K562 (cell line): ENCODE measurements at regions not wholly inside any gene's neighbourhood (a gene's known extent, or its start where the extent isn't known, plus 50 kb on each side); places are given as distances from the start of the nearest gene placed in this dataset.

Source experiments
- BACH1 ChIP-seq: fragments of 200-800 bp; sonication (Bioruptor generic); IDR thresholded peaks from 2 replicates; pipeline ENCODE4 v1.6.1; 2016; ENCODE audit warnings: missing genetic modification characterization, missing compliant biosample characterization
- CBX5 ChIP-seq: IDR thresholded peaks from 2 replicates; pipeline ENCODE4 v1.6.1; 2014; ENCODE audit warnings: low read depth, borderline replicate concordance
- FOXJ3 ChIP-seq: sonication (generic); formaldehyde crosslinking; IDR thresholded peaks from 2 replicates; pipeline ENCODE4 v1.4.0; 2020; ENCODE audit warnings: mild to moderate bottlenecking, missing genetic modification reagents
- GATAD2A ChIP-seq: fragments of 450-650 bp; IDR thresholded peaks from 2 replicates; pipeline ENCODE4 v1.6.1; 2017
- LARP7 ChIP-seq: fragments of 450-650 bp; IDR thresholded peaks from 2 replicates; pipeline ENCODE4 v1.6.1; 2016
- MXI1 ChIP-seq: IDR thresholded peaks from 2 replicates; pipeline ENCODE4 v1.6.1; 2011; ENCODE audit warnings: low read depth, mild to moderate bottlenecking, improper control_type of control experiment, low read length
- SMAD1 ChIP-seq: fragments of 150-350 bp; IDR thresholded peaks from 2 replicates; pipeline ENCODE4 v1.6.1; 2014; ENCODE audit warnings: low read length, low read depth; ENCODE audit not compliant: partially characterized antibody
- TEAD4 ChIP-seq, 2 experiments: sonication (generic) in 1 of 2; formaldehyde crosslinking in 1 of 2; IDR thresholded peaks; 2 replicates each; pipeline versions ENCODE4 v1.6.1 to v1.8.0; 2012 to 2022; ENCODE audit warnings: borderline replicate concordance in 1 of 2, inconsistent platforms in 1 of 2, low read length in 1 of 2, mild to moderate bottlenecking in 1 of 2, missing genetic modification reagents in 1 of 2
- THRAP3 ChIP-seq: fragments of 450-650 bp; IDR thresholded peaks from 2 replicates; pipeline ENCODE4 v1.6.1; 2016; ENCODE audit warnings: mild to moderate bottlenecking, inconsistent platforms, borderline replicate concordance
- TOE1 ChIP-seq, 2 experiments: fragments of 450-650 bp in 1 of 2; sonication (generic) in 1 of 2; formaldehyde crosslinking in 1 of 2; IDR thresholded peaks; 2 replicates each; pipeline versions ENCODE4 v1.7.1 to v1.8.0; 2016 to 2022; ENCODE audit warnings: borderline replicate concordance in 2 of 2, mild to moderate bottlenecking in 2 of 2, antibody characterized with exemption in 1 of 2, inconsistent platforms in 1 of 2, low read depth in 1 of 2, missing genetic modification reagents in 1 of 2, moderate library complexity in 1 of 2
- TF ChIP-seq, protein P1 (sequence below), 3 experiments: IDR thresholded peaks in 2 of 3; conservative IDR thresholded peaks in 1 of 3; 2 replicates each; pipeline ENCODE4 v1.5.1; 2011 to 2012; ENCODE audit warnings: low read length in 3 of 3, mild to moderate bottlenecking in 3 of 3, control low read depth in 2 of 3, improper control_type of control experiment in 1 of 3, inconsistent platforms in 1 of 3, low read depth in 1 of 3, mixed read lengths in 1 of 3, moderate library complexity in 1 of 3; ENCODE audit not compliant: insufficient read depth in 2 of 3
- TF ChIP-seq, protein P2 (sequence below): fragments of 450-650 bp; formaldehyde crosslinking; IDR thresholded peaks from 2 replicates; pipeline ENCODE4 v1.4.0; 2022; ENCODE audit warnings: missing genetic modification characterization
- TF ChIP-seq, protein P3 (sequence below): fragments of 200-800 bp; sonication (Bioruptor generic); IDR thresholded peaks from 2 replicates; pipeline ENCODE4 v1.6.1; 2016; ENCODE audit warnings: missing genetic modification characterization, missing compliant biosample characterization

GRCh38 chr22:48475661-48476345, 1351.9 kb downstream of the BRD1 start:
- no peak for TF ChIP-seq SMAD1
- TF ChIP-seq THRAP3: no peak
- TF ChIP-seq, protein P1, sequence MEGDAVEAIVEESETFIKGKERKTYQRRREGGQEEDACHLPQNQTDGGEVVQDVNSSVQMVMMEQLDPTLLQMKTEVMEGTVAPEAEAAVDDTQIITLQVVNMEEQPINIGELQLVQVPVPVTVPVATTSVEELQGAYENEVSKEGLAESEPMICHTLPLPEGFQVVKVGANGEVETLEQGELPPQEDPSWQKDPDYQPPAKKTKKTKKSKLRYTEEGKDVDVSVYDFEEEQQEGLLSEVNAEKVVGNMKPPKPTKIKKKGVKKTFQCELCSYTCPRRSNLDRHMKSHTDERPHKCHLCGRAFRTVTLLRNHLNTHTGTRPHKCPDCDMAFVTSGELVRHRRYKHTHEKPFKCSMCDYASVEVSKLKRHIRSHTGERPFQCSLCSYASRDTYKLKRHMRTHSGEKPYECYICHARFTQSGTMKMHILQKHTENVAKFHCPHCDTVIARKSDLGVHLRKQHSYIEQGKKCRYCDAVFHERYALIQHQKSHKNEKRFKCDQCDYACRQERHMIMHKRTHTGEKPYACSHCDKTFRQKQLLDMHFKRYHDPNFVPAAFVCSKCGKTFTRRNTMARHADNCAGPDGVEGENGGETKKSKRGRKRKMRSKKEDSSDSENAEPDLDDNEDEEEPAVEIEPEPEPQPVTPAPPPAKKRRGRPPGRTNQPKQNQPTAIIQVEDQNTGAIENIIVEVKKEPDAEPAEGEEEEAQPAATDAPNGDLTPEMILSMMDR (IDR thresholded peaks at IDR 0.05 in 2 of 3, conservative IDR thresholded peaks at IDR 0.05 in 1 of 3; ENCODE audit: insufficient read depth in 2 of 3, low read depth in 1 of 3, low read length in 3 of 3): no peak
- no peak for TF ChIP-seq TOE1 (IDR thresholded peaks at IDR 0.05; ENCODE audit: borderline replicate concordance)
- TF ChIP-seq TOE1 (CRISPR knock-in tag; IDR thresholded peaks at IDR 0.05; ENCODE audit: borderline replicate concordance, low read depth): no peak
- no peak for TF ChIP-seq GATAD2A
- TF ChIP-seq FOXJ3 (CRISPR knock-in tag): no peak
- TF ChIP-seq LARP7: no peak
- TF ChIP-seq MXI1: no peak
- TF ChIP-seq, protein P2, sequence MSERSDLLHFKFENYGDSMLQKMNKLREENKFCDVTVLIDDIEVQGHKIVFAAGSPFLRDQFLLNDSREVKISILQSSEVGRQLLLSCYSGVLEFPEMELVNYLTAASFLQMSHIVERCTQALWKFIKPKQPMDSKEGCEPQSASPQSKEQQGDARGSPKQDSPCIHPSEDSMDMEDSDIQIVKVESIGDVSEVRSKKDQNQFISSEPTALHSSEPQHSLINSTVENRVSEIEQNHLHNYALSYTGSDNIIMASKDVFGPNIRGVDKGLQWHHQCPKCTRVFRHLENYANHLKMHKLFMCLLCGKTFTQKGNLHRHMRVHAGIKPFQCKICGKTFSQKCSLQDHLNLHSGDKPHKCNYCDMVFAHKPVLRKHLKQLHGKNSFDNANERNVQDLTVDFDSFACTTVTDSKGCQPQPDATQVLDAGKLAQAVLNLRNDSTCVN (CRISPR knock-in tag): no peak
- no peak for TF ChIP-seq TEAD4 (IDR thresholded peaks at IDR 0.05; ENCODE audit: low read length)
- TF ChIP-seq TEAD4 (CRISPR knock-in tag; IDR thresholded peaks at IDR 0.05; ENCODE audit: borderline replicate concordance): no peak
- no peak for TF ChIP-seq CBX5
- TF ChIP-seq BACH1 (tag): no peak
- TF ChIP-seq, protein P3, sequence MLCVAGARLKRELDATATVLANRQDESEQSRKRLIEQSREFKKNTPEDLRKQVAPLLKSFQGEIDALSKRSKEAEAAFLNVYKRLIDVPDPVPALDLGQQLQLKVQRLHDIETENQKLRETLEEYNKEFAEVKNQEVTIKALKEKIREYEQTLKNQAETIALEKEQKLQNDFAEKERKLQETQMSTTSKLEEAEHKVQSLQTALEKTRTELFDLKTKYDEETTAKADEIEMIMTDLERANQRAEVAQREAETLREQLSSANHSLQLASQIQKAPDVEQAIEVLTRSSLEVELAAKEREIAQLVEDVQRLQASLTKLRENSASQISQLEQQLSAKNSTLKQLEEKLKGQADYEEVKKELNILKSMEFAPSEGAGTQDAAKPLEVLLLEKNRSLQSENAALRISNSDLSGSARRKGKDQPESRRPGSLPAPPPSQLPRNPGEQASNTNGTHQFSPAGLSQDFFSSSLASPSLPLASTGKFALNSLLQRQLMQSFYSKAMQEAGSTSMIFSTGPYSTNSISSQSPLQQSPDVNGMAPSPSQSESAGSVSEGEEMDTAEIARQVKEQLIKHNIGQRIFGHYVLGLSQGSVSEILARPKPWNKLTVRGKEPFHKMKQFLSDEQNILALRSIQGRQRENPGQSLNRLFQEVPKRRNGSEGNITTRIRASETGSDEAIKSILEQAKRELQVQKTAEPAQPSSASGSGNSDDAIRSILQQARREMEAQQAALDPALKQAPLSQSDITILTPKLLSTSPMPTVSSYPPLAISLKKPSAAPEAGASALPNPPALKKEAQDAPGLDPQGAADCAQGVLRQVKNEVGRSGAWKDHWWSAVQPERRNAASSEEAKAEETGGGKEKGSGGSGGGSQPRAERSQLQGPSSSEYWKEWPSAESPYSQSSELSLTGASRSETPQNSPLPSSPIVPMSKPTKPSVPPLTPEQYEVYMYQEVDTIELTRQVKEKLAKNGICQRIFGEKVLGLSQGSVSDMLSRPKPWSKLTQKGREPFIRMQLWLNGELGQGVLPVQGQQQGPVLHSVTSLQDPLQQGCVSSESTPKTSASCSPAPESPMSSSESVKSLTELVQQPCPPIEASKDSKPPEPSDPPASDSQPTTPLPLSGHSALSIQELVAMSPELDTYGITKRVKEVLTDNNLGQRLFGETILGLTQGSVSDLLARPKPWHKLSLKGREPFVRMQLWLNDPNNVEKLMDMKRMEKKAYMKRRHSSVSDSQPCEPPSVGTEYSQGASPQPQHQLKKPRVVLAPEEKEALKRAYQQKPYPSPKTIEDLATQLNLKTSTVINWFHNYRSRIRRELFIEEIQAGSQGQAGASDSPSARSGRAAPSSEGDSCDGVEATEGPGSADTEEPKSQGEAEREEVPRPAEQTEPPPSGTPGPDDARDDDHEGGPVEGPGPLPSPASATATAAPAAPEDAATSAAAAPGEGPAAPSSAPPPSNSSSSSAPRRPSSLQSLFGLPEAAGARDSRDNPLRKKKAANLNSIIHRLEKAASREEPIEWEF (CRISPR knock-in tag): no peak
